Osteocyte (in vitro differentiated cells): ENCODE measurements at regions not wholly inside any gene's neighbourhood (a gene's known extent, or its start where the extent isn't known, plus 50 kb on each side); places are given as distances from the start of the nearest gene placed in this dataset.

Source experiments
- DNase-seq: peaks from one replicate; pipeline ENCODE4 v3.0.0; 2021; ENCODE audit warnings: mixed read lengths; ENCODE audit not compliant: unreplicated experiment; ENCODE audit errors: extremely low spot score
- H3K27ac Mint-ChIP-seq: one replicate; pipeline ENCODE4 v1.8.0; 2021; ENCODE audit warnings: mild to moderate bottlenecking, mixed read lengths; ENCODE audit not compliant: unreplicated experiment
- H3K27me3 Mint-ChIP-seq: one replicate; pipeline ENCODE4 v1.8.0; 2021; ENCODE audit warnings: mixed read lengths; ENCODE audit not compliant: unreplicated experiment
- H3K36me3 Mint-ChIP-seq: one replicate; pipeline ENCODE4 v1.8.0; 2021; ENCODE audit warnings: mixed read lengths; ENCODE audit not compliant: unreplicated experiment
- H3K4me1 Mint-ChIP-seq: one replicate; pipeline ENCODE4 v1.8.0; 2021; ENCODE audit warnings: mixed read lengths; ENCODE audit not compliant: unreplicated experiment
- H3K4me3 Mint-ChIP-seq: one replicate; pipeline ENCODE4 v1.8.0; 2021; ENCODE audit warnings: mild to moderate bottlenecking, moderate library complexity, mixed read lengths; ENCODE audit not compliant: unreplicated experiment
- H3K9me3 Mint-ChIP-seq: one replicate; pipeline ENCODE4 v1.8.0; 2021; ENCODE audit warnings: mixed read lengths; ENCODE audit not compliant: unreplicated experiment
- TF ChIP-seq, protein P1 (sequence below): fragments of 200-600 bp; sonication (generic); IDR thresholded peaks from 2 replicates; pipeline ENCODE4 v1.5.0; 2021; ENCODE audit warnings: antibody characterized with exemption, mild to moderate bottlenecking, moderate library complexity

DNA sequence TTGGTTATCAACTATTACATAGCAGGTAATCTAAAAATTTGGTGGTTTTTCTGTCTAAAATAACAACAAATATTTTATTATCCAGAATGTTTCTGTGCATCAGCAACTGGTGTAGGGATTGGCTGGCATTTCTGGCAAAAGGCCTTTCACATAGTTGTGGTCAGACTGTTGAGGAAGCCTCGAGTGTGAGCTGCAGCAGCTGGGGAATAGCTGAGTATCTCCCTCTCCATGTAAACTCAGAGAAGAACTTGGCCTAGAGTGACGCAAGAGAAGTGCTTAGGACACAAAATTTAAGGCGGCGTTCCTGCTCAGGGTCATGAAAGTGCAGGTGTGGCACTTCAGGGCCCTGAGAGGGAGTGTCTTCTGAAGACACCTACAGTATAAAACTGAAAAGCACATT is 558.9 kb downstream of the SPOCK3 start:
- Mint-ChIP-seq H3K36me3 (no peaks in the 10 kb centered on the region), H3K4me3 (no peak overlapping the region), H3K9me3 (no peaks in the 10 kb centered on the region), H3K4me1 (no peaks in the 10 kb centered on the region), H3K27me3 (peaks cover 9% of the 10 kb centered on the region), H3K27ac (no peak overlapping the region)
- TF ChIP-seq, protein P1, sequence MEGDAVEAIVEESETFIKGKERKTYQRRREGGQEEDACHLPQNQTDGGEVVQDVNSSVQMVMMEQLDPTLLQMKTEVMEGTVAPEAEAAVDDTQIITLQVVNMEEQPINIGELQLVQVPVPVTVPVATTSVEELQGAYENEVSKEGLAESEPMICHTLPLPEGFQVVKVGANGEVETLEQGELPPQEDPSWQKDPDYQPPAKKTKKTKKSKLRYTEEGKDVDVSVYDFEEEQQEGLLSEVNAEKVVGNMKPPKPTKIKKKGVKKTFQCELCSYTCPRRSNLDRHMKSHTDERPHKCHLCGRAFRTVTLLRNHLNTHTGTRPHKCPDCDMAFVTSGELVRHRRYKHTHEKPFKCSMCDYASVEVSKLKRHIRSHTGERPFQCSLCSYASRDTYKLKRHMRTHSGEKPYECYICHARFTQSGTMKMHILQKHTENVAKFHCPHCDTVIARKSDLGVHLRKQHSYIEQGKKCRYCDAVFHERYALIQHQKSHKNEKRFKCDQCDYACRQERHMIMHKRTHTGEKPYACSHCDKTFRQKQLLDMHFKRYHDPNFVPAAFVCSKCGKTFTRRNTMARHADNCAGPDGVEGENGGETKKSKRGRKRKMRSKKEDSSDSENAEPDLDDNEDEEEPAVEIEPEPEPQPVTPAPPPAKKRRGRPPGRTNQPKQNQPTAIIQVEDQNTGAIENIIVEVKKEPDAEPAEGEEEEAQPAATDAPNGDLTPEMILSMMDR, result no peak
- no peak for DNase-seq

DNA sequence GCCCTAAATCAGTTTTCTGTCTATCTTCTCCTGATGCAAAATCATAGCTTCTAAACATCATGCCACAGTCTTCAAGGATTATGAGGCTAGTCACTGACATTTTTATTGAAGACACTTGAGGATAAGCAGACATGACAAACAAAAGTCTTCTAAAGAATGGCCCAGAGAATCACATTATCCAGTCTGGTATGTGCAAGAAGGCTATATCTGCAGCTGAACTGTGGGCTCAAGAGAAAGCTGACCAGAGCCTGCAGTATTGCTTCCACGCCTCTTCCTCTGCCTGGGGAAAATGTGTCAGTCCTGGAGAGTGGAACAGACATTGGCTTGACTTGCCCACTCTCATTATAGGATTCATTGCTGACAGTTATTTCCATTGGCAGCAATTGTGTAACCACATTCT is 553.5 kb downstream of the SPOCK3 start:
- DNase-seq, result no peak
- no peaks in the 10 kb centered on the region for H3K36me3 Mint-ChIP-seq
- no peaks in the 10 kb centered on the region for H3K4me1 Mint-ChIP-seq
- H3K27me3 Mint-ChIP-seq, result peaks cover 6% of the 10 kb centered on the region
- H3K4me3 Mint-ChIP-seq, result no peak overlapping the region
- no peak overlapping the region for H3K27ac Mint-ChIP-seq
- TF ChIP-seq, protein P1, result no peak
- H3K9me3 Mint-ChIP-seq, result no peaks in the 10 kb centered on the region

DNA sequence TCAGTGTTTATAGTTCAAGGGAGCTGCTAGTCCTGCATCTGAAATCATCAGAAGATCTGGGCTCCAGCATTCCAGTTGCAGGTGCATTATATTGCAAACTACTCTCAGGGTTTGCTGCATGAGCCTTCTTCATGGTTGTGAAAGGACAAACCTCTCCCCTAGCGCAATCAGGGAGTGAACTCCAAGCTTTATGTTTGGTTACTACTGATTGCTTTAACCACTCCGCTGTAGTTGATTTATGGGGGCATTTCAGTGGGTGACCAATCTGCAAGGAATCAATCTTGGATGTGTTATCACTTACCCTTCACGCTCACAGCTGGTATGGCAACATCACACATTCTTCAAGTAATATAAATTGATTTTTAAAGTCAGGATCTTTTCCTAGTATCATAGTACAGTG is 552.1 kb downstream of the SPOCK3 start:
- Mint-ChIP-seq H3K27me3 (peaks cover 6% of the 10 kb centered on the region), H3K36me3 (no peaks in the 10 kb centered on the region), H3K9me3 (no peaks in the 10 kb centered on the region), H3K4me1 (no peaks in the 10 kb centered on the region), H3K4me3 (no peak overlapping the region), H3K27ac (no peak overlapping the region)
- TF ChIP-seq, protein P1, result no peak
- DNase-seq, result no peak
